Left renal cortex interstitium (tissue), 4 donors: ENCODE measurements at regions not wholly inside any gene's neighbourhood (a gene's known extent, or its start where the extent isn't known, plus 50 kb on each side); places are given as distances from the start of the nearest gene placed in this dataset.

Experiments
- DNase-seq, 4 donors: peaks; one replicate each; pipeline ENCODE4 v3.0.0-alpha.2; 2013; ENCODE audit warnings: low read depth in 4 of 4, low spot score in 2 of 4, missing footprints in 1 of 4

- DNase-seq = no peak
Measured at GRCh38 chr1:55679971-55680370, 464.8 kb upstream of the USP24 start.

DNA sequence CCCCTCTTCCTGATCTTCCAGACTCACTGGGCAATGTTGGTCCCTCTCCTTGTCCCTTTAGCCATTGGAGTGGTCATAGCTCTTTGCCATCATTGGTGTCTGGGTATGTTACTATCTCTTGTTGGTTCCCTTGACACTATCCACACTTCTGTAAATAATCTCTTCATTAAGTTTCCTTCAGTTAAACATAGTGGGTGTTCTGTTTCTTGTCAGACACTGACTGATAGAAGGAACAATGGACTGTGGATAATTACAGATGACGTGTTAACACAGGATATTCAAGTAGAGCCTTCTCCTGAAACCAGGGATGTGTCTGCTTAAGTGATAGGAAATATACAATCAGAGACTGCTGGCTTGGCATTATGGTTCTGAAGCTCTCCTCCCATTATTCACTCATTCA lies 458.3 kb upstream of the USP24 start:
- no peak for DNase-seq

DNA sequence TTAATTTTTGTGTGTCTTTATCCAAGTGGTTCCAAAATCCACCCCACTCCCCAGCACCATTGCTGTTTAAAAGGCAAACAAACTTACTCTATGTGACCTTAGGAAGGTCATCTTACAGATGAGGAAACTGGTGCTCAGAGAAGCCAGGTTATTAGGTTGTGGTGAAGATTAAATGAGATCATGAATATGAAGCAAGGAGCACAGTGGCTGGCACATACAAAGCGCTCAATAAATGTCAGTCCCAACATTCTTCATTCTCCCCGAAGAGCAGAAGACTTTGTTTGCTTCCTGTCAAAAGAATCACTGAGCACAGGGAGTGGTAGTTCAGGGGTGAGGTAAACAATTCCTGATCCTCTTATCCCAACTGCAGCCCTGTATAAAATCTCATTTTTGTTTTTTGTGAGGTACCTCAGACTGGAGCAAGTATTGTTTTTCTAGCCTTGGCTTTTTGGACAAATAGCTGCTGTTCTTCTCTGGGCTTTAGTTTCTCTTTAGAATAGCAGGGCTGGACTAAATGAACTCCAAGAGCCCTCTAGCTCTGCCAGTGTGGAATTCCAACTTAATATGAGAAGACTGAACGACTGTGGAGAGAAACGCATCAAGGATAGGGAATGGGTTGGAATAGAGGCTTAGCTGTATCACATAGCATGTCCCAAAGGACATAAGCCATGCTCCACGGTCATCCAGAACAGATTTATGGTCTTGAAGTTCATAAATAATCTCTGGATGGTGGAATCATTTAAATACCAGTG lies 455.3 kb upstream of the USP24 start:
- peak in 2 of 4 donors; percentile 11 to 28 for DNase-seq

DNA sequence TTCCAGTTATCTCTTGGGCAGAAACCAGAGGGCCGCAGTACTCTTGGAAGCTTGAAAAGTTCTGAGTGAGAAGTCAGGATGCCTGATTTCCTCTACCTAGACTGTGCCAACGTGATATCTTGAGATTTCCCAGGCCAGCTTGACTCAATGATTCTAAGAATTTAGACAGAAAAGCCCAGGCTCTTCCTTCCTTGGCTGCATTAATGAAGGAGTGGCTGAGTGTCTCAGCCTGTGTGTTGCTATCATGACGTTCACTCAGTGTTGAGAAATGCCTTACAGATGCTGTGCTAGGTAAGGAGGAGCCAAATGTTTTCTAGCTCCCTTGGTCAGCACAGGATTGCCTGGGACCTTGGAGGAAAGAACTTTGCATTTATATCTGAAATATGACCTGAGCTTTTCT lies 454.1 kb upstream of the USP24 start:
- no peak for DNase-seq

GRCh38 chr1:55662875-55663274 lies 447.7 kb upstream of the USP24 start:
- DNase-seq = no peak

- DNase-seq = no peak
Measured at GRCh38 chr1:55658917-55659316, 443.8 kb upstream of the USP24 start.

- no peak for DNase-seq
Measured at GRCh38 chr1:55654750-55655149, 439.6 kb upstream of the USP24 start.

DNA sequence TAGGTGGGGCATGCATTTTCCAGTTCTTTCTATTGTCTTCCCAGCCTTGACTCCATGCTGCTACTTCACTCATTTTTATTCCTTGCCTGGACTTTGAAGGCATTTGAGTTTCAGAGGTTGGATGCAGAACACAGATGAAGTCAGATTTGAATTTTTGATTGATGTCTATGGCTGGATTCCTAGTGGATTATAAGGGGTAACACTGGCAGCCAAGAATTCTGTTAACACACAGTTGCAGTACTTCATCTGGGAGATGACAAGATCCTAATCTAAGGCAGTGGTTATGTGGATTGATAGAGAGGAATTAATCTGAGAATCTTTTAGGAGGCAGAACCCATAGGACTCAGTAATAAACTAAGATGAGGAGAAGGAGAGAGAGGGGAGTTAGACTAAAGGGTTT lies 439.0 kb upstream of the USP24 start:
- DNase-seq = no peak

- no peak for DNase-seq
Measured at GRCh38 chr1:55650444-55650843, 435.3 kb upstream of the USP24 start.

- no peak for DNase-seq
Measured at GRCh38 chr1:55646181-55646580, 431.0 kb upstream of the USP24 start.

- peak in 1 of 4 donors; percentile 45 for DNase-seq
Measured at GRCh38 chr1:55645270-55645669, 430.1 kb upstream of the USP24 start.

- DNase-seq = no peak
Measured at GRCh38 chr1:55641947-55642346, 426.8 kb upstream of the USP24 start.

DNA sequence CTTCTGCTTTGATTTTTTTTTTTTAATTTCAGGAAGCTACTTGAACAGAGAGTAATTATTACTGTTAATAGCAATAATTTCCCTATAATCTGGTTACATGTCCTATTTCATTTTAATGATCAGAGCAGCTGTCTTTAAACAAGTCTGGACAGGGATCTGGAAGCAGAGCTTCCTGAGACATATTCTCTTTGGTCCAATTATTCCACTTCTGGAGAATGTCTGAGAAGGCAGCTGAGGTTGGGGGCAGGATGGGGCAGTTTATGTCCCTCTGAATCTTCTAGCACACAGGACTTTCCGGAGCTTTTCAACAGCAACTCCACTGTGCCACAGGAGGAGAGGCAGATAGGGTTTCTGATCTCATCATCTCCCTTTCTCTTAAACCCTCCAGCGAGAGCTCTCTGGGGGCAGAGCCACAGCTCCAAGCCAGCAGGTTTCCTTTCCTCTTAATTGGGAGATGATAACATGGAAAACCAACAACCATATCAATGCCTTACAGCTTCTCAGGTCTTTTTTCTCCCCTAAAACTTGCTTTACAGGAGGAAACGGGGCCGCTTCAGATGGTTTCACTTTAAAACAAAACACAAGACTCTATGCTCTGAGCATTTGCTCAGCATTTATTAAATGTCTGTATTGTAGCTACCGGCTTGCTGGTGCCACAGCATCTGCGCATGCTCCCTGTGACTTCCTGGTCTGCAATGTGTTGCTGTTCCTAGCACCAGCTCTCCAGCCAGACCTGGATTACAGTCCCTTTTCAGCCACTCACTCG lies 425.7 kb upstream of the USP24 start:
- no peak for DNase-seq

DNA sequence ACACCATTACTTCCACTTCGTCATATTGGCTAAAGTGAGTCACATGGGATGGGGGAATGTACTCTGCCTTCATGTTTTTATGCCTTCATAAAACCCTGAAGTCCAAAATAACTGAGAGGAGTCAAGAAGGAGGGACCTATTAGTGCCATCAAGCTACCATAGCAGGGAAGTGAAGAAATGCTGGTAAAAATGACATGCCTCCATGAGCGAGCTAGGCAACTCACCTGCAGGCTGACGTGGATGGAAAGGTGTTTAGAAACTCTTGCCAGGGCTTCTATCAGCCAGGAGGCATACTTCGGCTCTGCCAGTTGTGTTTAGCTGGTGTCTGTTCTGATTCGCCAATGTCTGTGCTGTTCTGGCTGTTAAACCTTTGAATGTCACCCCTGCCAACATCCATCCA lies 424.4 kb upstream of the USP24 start:
- no peak for DNase-seq

GRCh38 chr1:55639051-55639450 lies 423.9 kb upstream of the USP24 start:
- DNase-seq = no peak

GRCh38 chr1:55636696-55637095 lies 421.5 kb upstream of the USP24 start:
- no peak for DNase-seq

DNA sequence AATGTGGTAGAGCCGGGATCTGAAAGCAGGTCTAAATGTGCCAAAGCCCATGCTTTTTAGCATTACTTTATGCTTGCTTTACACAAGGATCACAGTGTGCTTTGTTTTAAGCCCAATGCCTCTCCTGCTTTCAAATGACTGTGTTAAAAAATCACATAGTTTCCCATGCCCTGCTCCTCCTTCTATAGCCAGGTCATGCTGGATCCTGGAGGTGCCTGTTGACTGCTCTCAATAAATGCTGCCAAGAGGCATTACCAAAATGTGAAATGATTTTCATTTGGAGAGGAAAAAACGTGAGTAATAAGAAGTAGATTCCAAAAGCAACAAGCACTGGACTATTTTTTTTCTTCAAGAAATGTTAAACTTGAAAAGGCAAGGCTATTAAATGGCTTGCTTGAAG lies 420.7 kb upstream of the USP24 start:
- no peak for DNase-seq

- DNase-seq = no peak
Measured at GRCh38 chr1:55634516-55634915, 419.4 kb upstream of the USP24 start.

GRCh38 chr1:55632906-55633305 lies 417.7 kb upstream of the USP24 start:
- peak; percentile 58 to 79 (median 74) for DNase-seq

DNA sequence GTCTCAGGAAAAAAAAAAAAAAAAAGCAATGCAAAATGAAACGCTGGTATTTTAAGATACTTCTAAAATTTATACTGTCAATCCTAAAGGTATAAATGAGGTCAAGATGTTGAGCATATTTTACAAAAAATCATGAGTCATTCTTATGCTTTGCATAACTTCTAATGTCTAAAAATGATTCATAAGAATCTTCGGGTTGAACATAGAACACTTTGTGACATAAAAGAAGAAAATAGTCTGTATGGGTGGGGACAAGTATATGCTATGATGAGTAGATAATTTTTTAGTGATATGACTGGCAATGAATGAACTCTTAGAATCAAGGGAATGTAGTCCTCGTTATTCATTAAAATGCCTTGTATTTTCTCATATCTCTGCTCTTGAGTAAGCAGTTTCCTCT lies 416.9 kb upstream of the USP24 start:
- no peak for DNase-seq

GRCh38 chr1:55631509-55631908 lies 416.3 kb upstream of the USP24 start:
- no peak for DNase-seq

GRCh38 chr1:55626326-55626725 lies 411.2 kb upstream of the USP24 start:
- DNase-seq = no peak
